Vagina (tissue), 2 donors: ENCODE measurements at regions not wholly inside any gene's neighbourhood (a gene's known extent, or its start where the extent isn't known, plus 50 kb on each side); places are given as distances from the start of the nearest gene placed in this dataset.

ENCODE experiments used
- DNase-seq, 2 donors: peaks; one replicate each; pipeline ENCODE4 v3.0.0-alpha.2; 2017; ENCODE audit errors: extremely low spot score in 2 of 2
- H3K27ac ChIP-seq: fragments of 200-600 bp; sonication (generic); one replicate; pipeline ENCODE4 v1.5.1; 2019
- H3K27me3 ChIP-seq: fragments of 200-600 bp; sonication (generic); one replicate; pipeline ENCODE4 v1.5.1; 2019
- H3K36me3 ChIP-seq, 2 donors: fragments of 200-600 bp; sonication (generic); one replicate each; pipeline ENCODE4 v1.5.1; 2017 to 2019
- H3K4me1 ChIP-seq: fragments of 200-600 bp; sonication (generic); one replicate; pipeline ENCODE4 v1.5.1; 2019
- H3K4me3 ChIP-seq, 2 donors: fragments of 200-600 bp; sonication (generic); 1 replicate in 1 of 2; 2 replicates in 1 of 2; pipeline ENCODE4 v1.5.1; 2016 to 2019
- H3K9me3 ChIP-seq: fragments of 200-600 bp; sonication (generic); one replicate; pipeline ENCODE4 v1.5.1; 2019
- CTCF ChIP-seq, 3 experiments: fragments of 450-650 bp in 2 of 3; fragments of 200-600 bp in 1 of 3; sonication (generic) in 1 of 3; IDR thresholded peaks; one replicate each; pipeline ENCODE4 v1.5.1; 2017 to 2019; ENCODE audit warnings: antibody characterized with exemption in 3 of 3, mild to moderate bottlenecking in 2 of 3, moderate library complexity in 2 of 3
- POLR2A ChIP-seq, 2 donors: fragments of 450-650 bp; IDR thresholded peaks; one replicate each; pipeline ENCODE4 v1.6.1; 2017; ENCODE audit warnings: antibody characterized with exemption in 2 of 2, mild to moderate bottlenecking in 2 of 2, moderate library complexity in 2 of 2
- POLR2AphosphoS5 ChIP-seq, 2 donors: sonication (generic); formaldehyde crosslinking; IDR thresholded peaks; one replicate each; pipeline ENCODE4 v1.9.0; 2017; ENCODE audit warnings: antibody characterized with exemption in 2 of 2, mild to moderate bottlenecking in 2 of 2, low read depth in 1 of 2; ENCODE audit not compliant: insufficient read depth in 1 of 2
- intact Hi-C: fragments of 100-400 bp; cut with DNase I; formaldehyde crosslinking; loops from one replicate; pipeline ENCODE4 v1.15.1; 2023

GRCh38 chr14:34078117-34078743 lies 127.4 kb upstream of the EGLN3 start:
- intact Hi-C loops: no loop called here
- no peak for DNase-seq
- Histone ChIP-seq H3K4me3 (no peak overlapping the region), H3K36me3 (no peaks in the 10 kb centered on the region), H3K27me3 (no peaks in the 10 kb centered on the region), H3K27ac (no peak overlapping the region), H3K9me3 (no peaks in the 10 kb centered on the region), H3K4me1 (peaks cover 10% of the 10 kb centered on the region)
- no peak for TF ChIP-seq POLR2A (IDR thresholded peaks at IDR 0.05)
- no peak for TF ChIP-seq POLR2AphosphoS5 (IDR thresholded peaks at IDR 0.05; ENCODE audit: insufficient read depth in 1 of 2, low read depth in 1 of 2)
- no peak for TF ChIP-seq CTCF (IDR thresholded peaks at IDR 0.05)

- Histone ChIP-seq H3K27me3 (no peaks in the 10 kb centered on the region), H3K4me1 (no peaks in the 10 kb centered on the region), H3K9me3 (no peaks in the 10 kb centered on the region), H3K27ac (no peak overlapping the region), H3K36me3 (no peaks in the 10 kb centered on the region), H3K4me3 (no peak overlapping the region)
- intact Hi-C loops: no loop called here
- no peak for TF ChIP-seq POLR2AphosphoS5 (IDR thresholded peaks at IDR 0.05; ENCODE audit: insufficient read depth in 1 of 2, low read depth in 1 of 2)
- no peak for TF ChIP-seq POLR2A (IDR thresholded peaks at IDR 0.05)
- TF ChIP-seq CTCF (IDR thresholded peaks at IDR 0.05): no peak
- no peak for DNase-seq
Observed at GRCh38 chr14:34075826-34076225, 125.0 kb upstream of the EGLN3 start.

GRCh38 chr14:34075042-34075744 lies 124.3 kb upstream of the EGLN3 start:
- Histone ChIP-seq H3K9me3 (no peaks in the 10 kb centered on the region), H3K4me1 (no peaks in the 10 kb centered on the region), H3K36me3 (no peaks in the 10 kb centered on the region), H3K27me3 (no peaks in the 10 kb centered on the region), H3K27ac (no peak overlapping the region), H3K4me3 (no peak overlapping the region)
- TF ChIP-seq CTCF (IDR thresholded peaks at IDR 0.05) (no peak), POLR2AphosphoS5 (IDR thresholded peaks at IDR 0.05; ENCODE audit: insufficient read depth in 1 of 2, low read depth in 1 of 2) (no peak), POLR2A (IDR thresholded peaks at IDR 0.05) (no peak)
- intact Hi-C loops: no loop called here
- DNase-seq: no peak

GRCh38 chr14:34072921-34073320 lies 122.0 kb upstream of the EGLN3 start:
- Histone ChIP-seq H3K36me3 (no peaks in the 10 kb centered on the region), H3K4me3 (no peak overlapping the region), H3K27ac (no peak overlapping the region), H3K27me3 (no peaks in the 10 kb centered on the region), H3K9me3 (no peaks in the 10 kb centered on the region), H3K4me1 (no peaks in the 10 kb centered on the region)
- DNase-seq: no peak
- intact Hi-C loops: no loop called here
- no peak for TF ChIP-seq POLR2A (IDR thresholded peaks at IDR 0.05)
- no peak for TF ChIP-seq CTCF (IDR thresholded peaks at IDR 0.05)
- no peak for TF ChIP-seq POLR2AphosphoS5 (IDR thresholded peaks at IDR 0.05; ENCODE audit: insufficient read depth in 1 of 2, low read depth in 1 of 2)

GRCh38 chr14:34072401-34072800 lies 121.5 kb upstream of the EGLN3 start:
- Histone ChIP-seq H3K4me1 (no peaks in the 10 kb centered on the region), H3K27me3 (no peaks in the 10 kb centered on the region), H3K36me3 (no peaks in the 10 kb centered on the region), H3K27ac (no peak overlapping the region), H3K4me3 (no peak overlapping the region), H3K9me3 (no peaks in the 10 kb centered on the region)
- TF ChIP-seq POLR2A (IDR thresholded peaks at IDR 0.05) (no peak), CTCF (IDR thresholded peaks at IDR 0.05) (no peak), POLR2AphosphoS5 (IDR thresholded peaks at IDR 0.05; ENCODE audit: insufficient read depth in 1 of 2, low read depth in 1 of 2) (no peak)
- no peak for DNase-seq
- intact Hi-C loops: no loop called here
